Activated CD4-positive, alpha-beta T cell treated with anti-CD3 and anti-CD28 coated beads for 1 hour (primary cell): ENCODE measurements at regions not wholly inside any gene's neighbourhood (a gene's known extent, or its start where the extent isn't known, plus 50 kb on each side); places are given as distances from the start of the nearest gene placed in this dataset.
"Not testable (repeated sequence)": the region's sequence is repeated elsewhere in the genome, so short reads cannot be mapped to it uniquely, and the experiment has no call there.

ENCODE experiments used
- DNase-seq: peaks from one replicate; pipeline ENCODE4 v3.0.0-alpha.2; 2020

GRCh38 chr7:55304018-55304762, 60.9 kb upstream of the LANCL2 start:
- no peak for DNase-seq

DNA sequence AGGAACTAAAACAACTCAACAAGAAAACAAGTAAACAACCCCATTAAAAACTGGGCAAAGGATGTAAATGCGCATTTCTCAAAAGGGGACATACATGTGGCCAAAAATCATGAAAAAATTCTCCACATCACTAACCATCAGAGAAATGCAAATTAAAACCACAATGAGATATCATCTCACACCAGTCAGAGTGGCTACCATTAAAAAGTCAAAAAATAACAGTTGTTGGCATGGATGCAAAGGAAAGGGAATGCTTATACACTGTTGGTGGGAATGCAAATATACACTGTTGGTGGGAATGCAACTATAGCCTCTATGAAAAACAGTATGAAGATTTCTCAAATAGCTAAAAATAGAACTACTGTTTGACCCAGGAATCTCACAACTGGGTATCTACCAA, 60.0 kb upstream of the LANCL2 start:
- DNase-seq = no peak

DNA sequence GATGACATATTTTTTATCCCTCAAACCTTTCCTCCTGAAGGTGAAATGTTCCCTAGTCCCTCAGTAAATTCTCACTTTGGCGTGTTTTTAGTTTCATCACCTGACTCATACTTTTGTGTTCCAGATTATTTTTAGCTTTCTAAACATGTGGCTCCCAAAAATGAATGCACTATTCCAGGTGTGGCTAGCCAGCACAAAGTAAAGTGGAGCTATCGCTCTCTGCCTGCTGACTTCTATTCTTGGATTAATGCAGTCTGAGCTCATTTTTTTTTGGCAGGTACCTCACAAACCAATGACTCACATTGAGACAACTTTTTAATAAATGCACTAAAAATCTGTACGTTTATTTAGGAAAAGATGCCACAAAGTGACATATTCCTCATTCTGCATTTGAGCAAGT, 58.8 kb upstream of the LANCL2 start:
- DNase-seq = no peak

- no peak for DNase-seq
Observed at GRCh38 chr7:55307123-55307916, 57.8 kb upstream of the LANCL2 start.

DNA sequence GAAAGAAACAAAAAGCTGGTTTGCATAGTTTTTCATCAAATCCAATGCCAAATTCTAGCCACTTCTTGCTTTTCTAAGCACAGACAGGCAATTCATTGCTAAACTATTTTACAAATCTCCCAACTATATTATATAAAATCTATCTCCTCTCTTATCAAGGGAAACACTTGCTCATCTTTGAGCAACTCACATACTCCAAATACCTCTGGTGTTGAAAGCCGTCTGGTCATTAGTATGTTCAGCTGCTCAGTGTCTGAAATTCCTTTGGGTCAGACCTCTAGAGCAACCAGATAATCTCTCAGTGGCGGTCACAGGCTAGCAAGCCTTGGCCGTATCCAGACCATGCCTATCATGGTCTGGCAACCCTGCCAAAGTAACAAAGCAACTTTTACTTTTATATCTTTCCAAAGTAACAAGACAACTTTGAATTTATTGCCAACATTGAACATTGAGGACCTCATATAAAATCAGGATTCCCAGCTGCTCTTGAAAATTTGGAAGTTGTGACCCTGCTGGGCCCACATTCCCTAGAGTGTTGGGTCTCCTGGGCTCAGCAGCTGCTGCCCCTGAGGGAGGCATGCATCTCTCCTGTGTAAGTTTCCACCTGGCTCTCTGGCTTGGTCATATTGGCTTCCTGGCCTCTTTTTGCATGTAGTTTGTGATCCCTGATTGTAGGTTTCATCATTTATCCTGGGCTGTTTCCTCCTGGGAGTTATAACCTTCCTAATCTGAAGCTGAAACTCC, 56.8 kb upstream of the LANCL2 start:
- no peak for DNase-seq

DNA sequence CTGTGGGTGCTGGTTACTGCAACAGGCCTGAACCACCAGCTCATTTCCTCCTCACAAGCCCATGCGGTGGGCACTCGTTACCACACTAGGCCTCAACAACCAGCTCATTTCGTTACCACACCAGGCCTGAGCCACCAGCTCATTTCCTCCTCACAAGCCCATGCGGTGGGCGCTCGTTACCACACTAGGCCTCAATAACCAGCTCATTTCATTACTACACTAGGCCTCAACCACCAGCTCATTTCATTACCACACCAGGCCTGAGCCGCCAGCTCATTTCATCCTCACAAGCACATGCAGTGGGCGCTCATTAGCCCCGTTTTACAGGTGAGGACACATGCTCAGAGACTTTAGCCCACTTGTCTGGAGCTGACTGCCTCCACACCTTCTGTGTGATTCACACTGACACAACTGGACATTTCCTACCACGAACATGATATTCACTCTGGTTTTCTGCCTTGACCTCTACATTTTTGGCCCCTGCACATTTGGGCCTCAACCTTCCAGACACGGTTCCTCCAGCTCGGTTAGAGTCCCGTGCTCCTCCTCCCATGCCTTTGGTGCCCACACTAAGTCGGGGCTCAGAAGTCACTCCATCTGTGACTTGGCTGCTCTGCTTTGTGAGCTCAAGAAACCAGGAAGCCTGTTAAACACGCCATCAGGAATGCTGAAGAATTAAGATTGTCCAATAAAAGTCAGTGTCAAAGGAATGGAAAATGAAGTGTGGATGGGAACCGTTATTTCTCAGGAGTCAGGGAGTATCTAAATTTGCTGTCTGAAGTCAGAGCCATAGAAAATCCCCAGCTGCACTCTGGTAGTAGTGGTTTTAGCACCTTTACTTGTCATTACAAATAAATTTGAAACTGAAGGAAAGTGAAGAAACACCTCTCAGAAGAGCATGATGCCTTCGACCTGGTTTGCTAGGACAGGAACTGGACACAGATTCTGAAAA, 55.8 kb upstream of the LANCL2 start:
- DNase-seq = no peak

- DNase-seq = no peak
Observed at GRCh38 chr7:55310287-55311025, 54.7 kb upstream of the LANCL2 start.

DNA sequence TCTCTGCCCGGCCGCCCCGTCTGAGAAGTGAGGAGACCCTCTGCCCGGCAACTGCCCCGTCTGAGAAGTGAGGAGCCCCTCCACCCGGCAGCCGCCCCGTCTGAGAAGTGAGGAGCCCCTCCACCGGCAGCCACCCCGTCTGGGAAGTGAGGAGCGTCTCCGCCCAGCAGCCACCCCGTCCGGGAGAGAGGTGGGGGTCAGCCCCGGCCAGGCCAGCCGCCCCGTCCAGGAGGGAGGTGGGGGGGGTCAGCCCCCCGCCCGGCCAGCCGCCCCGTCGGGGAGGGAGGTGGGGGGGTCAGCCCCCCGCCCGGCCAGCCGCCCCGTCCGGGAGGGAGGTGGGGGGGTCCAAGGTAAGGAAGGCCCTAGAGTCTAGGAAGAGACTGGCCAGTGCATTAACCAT, 53.2 kb upstream of the LANCL2 start:
- DNase-seq = not testable (repeated sequence)

GRCh38 chr7:55313671-55314070, 51.5 kb upstream of the LANCL2 start:
- DNase-seq = not testable (repeated sequence)

- DNase-seq = no peak
Observed at GRCh38 chr7:55314967-55315366, 50.2 kb upstream of the LANCL2 start.
